Neuron (in vitro differentiated cells): ENCODE measurements at regions not wholly inside any gene's neighbourhood (a gene's known extent, or its start where the extent isn't known, plus 50 kb on each side); places are given as distances from the start of the nearest gene placed in this dataset.

Experiments used
- H2AFZ ChIP-seq: one replicate; pipeline ENCODE4 v1.6.1; 2013; ENCODE audit warnings: low read depth, mild to moderate bottlenecking, inconsistent platforms, low read length, moderate library complexity
- H3K27me3 ChIP-seq: one replicate; pipeline ENCODE4 v1.6.1; 2013; ENCODE audit warnings: low read length; ENCODE audit not compliant: insufficient read depth
- H3K36me3 ChIP-seq: one replicate; pipeline ENCODE4 v1.6.1; 2013; ENCODE audit warnings: low read length; ENCODE audit not compliant: insufficient read depth
- H3K4me1 ChIP-seq: one replicate; pipeline ENCODE4 v1.6.1; 2013; ENCODE audit warnings: low read length; ENCODE audit not compliant: insufficient read depth
- H3K4me3 ChIP-seq: 2 replicates; pipeline ENCODE4 v1.5.1; 2013; ENCODE audit warnings: mild to moderate bottlenecking, low read length, moderate library complexity
- H3K9me3 ChIP-seq: one replicate; pipeline ENCODE4 v1.6.1; 2013; ENCODE audit warnings: low read length

DNA sequence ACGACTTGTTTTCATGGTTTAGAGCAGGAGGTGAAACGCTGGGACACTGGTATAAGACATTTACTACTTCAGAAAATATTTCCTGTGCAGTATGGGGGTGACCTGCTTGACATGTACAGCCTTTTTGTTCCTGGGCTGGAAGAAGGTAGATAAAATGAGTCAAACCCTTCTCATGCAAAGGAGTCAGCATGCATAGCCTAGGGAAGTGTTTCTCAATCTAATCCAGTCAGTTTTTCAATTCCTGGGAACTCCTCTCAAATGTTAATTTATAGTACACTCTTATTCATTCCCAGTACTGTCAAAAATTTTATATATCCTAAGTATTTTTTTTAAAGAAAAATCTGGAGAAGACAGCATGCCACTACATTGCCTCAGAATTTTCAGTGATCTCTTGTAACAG, 154.7 kb upstream of the GUCY1A2 start:
- H3K4me1 ChIP-seq: peaks cover 14% of the 10 kb centered on the region
- no peaks in the 10 kb centered on the region for H3K27me3 ChIP-seq
- no peaks in the 10 kb centered on the region for H3K36me3 ChIP-seq
- H3K9me3 ChIP-seq: no peaks in the 10 kb centered on the region
- H2AFZ ChIP-seq: peak overlapping the region; percentile 63
- no peak overlapping the region for H3K4me3 ChIP-seq

DNA sequence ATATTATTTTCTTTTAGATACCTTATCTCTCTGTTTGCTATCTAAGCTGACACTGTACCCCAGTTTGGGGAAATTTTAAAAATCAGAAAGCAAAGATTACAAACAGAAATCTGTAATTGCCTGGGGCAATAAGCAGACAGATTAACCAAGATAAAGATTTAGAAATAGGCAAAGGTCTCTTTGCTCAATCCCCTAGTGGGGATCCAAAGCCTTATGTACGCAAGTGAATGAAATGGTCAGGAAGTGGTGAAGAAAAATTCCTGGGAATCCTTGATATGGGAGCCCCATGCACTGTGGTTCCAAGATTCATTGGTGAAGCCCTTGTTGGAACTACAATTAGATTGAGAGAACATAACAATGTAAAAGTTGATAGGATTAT, 139.5 kb upstream of the GUCY1A2 start:
- Histone ChIP-seq H3K4me1 (peaks cover 6% of the 10 kb centered on the region), H3K27me3 (no peaks in the 10 kb centered on the region), H3K9me3 (no peaks in the 10 kb centered on the region), H3K36me3 (no peaks in the 10 kb centered on the region), H2AFZ (no peak overlapping the region), H3K4me3 (no peak overlapping the region)

DNA sequence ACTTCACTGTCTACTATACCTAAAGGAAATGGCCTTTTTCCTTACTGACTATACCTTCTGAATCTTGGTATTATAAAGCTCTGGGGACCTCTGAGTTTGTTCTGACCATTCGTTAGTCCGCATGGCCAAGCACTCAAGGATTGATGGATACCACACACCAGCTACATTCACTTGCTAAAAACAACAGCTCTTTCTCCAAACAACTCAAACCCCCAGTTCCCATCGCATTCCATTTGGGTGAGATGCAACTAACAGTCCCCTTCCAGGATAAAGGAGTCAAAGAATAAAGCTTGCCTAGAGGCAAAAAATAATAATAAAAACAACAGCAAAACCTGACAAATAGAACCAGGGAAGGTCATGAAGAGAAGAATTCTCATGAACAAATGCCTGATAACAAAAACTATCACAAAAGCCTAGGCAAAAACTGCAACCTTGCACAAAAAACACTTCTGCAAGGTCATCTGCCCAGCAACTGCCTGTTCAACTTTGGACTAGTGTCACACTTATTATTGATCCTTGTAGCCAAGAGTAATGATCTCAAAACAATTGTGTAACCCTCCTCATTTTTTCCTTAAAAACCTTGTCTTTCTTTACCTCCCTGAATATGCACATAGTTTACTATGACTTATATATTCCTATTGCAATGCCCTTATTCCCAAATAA, 139.0 kb upstream of the GUCY1A2 start:
- Histone ChIP-seq H3K27me3 (no peaks in the 10 kb centered on the region), H3K9me3 (no peaks in the 10 kb centered on the region), H3K4me3 (no peak overlapping the region)

DNA sequence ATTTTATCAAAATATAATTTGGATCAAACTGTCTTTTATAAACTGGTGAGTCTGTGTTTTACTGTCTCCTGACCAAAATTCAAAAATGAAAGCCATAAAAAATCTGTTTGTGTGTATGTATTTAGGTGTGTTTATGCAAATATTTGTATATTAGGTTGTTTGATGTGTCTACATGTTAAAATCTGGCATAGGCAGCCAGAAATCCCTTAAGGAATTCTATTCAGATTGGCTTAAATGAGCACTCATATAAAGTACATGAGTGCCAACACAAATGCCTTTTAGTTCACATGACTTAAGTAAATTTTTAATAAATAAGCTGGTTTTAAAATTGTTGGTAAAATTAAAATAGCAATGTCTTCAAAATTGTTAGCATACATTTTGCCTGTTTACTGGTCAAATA, 133.3 kb upstream of the GUCY1A2 start:
- Histone ChIP-seq H3K4me3 (no peak overlapping the region), H2AFZ (no peak overlapping the region), H3K27me3 (no peaks in the 10 kb centered on the region), H3K36me3 (no peaks in the 10 kb centered on the region), H3K4me1 (no peaks in the 10 kb centered on the region), H3K9me3 (no peaks in the 10 kb centered on the region)

More for the DNA sequence above, 139.0 kb upstream of the GUCY1A2 start:
- H3K4me1 ChIP-seq: peaks cover 6% of the 10 kb centered on the region
- H2AFZ ChIP-seq: no peak overlapping the region
- no peaks in the 10 kb centered on the region for H3K36me3 ChIP-seq

DNA sequence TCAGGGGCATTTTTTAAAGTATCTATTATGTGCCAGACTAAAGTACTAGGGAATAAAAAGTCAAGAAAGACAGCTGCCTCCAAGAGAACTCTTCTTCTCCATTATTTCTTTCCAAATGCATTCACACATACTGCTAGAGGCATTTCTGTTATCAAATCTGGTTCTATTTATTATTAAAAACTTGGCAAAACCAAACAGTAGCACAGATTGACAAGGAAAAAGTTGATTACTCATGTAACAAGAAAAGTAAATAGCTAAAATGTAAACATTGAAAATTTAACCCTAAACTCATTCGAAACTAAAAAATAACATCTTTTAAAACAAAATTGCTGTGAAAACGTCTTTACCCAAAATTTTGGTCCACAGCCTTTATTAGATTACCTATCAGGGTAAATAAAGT, 132.9 kb upstream of the GUCY1A2 start:
- Histone ChIP-seq H2AFZ (no peak overlapping the region), H3K4me3 (no peak overlapping the region), H3K36me3 (no peaks in the 10 kb centered on the region), H3K9me3 (no peaks in the 10 kb centered on the region), H3K4me1 (no peaks in the 10 kb centered on the region), H3K27me3 (no peaks in the 10 kb centered on the region)

DNA sequence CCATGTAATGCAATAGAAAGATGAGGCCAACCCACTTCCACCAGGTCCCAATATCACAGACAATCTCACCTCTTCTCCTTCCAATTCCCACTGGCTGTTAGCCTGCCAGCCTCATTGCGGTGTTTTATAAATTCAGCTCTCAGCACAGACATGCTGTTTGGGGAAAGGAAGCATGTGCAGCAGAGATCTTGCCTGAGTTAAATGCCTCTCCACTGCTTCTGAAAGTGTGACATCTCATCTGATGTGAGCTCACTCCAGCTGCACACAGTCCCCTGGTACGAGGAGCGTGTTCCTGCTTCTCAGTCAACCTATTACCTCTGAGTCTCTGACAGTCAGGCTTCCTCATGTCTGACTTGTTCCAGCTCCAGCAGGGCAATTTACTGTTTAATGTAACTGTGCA, 122.7 kb upstream of the GUCY1A2 start:
- H3K36me3 ChIP-seq: no peaks in the 10 kb centered on the region
- no peak overlapping the region for H3K4me3 ChIP-seq
- H2AFZ ChIP-seq: no peak overlapping the region
- no peaks in the 10 kb centered on the region for H3K4me1 ChIP-seq
- no peaks in the 10 kb centered on the region for H3K9me3 ChIP-seq
- H3K27me3 ChIP-seq: no peaks in the 10 kb centered on the region

DNA sequence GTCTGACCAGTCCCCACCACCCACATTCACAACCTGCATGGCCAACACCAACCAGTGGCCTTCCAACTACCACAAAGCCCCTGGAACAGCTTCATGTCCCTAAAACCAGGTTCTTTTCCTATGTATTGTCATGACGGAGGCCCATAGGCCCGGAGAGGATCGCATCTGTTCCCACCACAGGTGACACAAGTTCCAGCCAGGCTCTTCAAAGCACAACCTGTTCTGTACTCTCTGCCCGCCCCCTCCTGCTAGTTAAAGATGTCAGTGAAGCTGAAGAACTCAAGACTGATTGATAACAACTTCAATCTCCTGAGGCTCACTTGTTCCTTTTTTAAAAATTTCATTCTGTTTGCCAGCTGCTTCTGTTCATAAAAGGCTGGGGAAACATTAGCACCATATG, 121.1 kb upstream of the GUCY1A2 start:
- no peaks in the 10 kb centered on the region for H3K4me1 ChIP-seq
- H2AFZ ChIP-seq: no peak overlapping the region
- no peaks in the 10 kb centered on the region for H3K27me3 ChIP-seq
- no peaks in the 10 kb centered on the region for H3K9me3 ChIP-seq
- no peak overlapping the region for H3K4me3 ChIP-seq
- no peaks in the 10 kb centered on the region for H3K36me3 ChIP-seq

DNA sequence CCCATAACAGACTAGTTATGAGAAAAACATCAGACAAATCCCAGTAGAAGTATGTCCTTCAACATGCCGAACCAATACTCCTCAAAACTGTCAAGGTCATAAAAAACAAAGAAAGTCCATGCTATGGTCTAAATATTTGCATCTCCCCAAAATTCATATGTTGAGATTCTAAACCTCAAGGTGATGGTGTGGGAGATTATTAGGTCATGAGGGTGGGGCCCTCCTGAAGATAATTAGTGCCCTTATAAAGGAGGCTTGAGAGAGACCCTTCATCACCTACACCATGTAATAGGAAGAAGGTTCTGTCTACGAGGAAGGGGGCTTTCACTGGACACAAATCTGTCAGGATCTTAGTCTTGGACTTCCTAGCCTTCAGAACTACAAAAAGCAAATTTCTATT, 118.6 kb upstream of the GUCY1A2 start:
- H3K27me3 ChIP-seq: no peaks in the 10 kb centered on the region
- no peak overlapping the region for H2AFZ ChIP-seq
- no peaks in the 10 kb centered on the region for H3K9me3 ChIP-seq
- no peak overlapping the region for H3K4me3 ChIP-seq
- H3K4me1 ChIP-seq: no peaks in the 10 kb centered on the region
- H3K36me3 ChIP-seq: no peaks in the 10 kb centered on the region

DNA sequence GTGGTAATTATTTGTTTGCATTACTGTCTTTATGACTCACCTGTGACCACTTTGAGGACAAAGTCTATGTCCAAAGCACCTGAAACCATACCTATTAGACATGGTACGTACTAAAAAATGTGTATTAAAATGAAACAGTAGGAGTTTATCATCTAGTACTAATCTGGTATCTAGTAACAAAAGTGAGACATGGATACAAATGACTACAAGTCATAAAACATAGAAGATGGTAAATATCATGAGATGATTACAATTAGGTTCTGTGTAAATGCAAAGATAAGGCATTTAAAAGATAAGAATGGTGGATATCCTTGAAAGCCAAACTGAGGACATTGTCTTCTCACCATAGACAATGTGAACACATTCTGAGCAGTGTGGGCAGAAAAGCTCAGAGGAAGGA, 113.5 kb upstream of the GUCY1A2 start:
- Histone ChIP-seq H3K4me1 (no peaks in the 10 kb centered on the region), H3K4me3 (no peak overlapping the region), H3K9me3 (no peaks in the 10 kb centered on the region), H3K36me3 (no peaks in the 10 kb centered on the region), H3K27me3 (no peaks in the 10 kb centered on the region), H2AFZ (no peak overlapping the region)

DNA sequence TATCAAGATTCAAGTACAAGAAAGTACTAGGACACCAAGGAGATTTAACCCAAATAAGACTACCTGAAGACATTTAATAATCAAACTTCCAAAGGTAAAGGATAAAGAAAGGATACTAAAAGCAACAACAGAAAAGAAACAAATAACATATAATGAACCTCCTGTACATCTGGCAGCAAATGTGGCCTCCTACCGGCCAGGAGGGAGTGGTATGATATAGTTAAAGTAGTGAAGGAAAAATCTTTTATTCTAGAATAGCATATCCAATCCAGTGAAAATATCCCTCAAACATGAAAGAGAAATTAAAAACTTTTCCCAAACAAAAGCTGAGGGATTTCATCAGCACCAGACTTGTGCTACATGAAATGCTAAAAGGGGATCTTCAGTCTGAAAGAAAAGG, 104.7 kb upstream of the GUCY1A2 start:
- no peaks in the 10 kb centered on the region for H3K36me3 ChIP-seq
- no peaks in the 10 kb centered on the region for H3K27me3 ChIP-seq
- no peak overlapping the region for H3K4me3 ChIP-seq
- H3K9me3 ChIP-seq: no peaks in the 10 kb centered on the region
- no peaks in the 10 kb centered on the region for H3K4me1 ChIP-seq
- no peak overlapping the region for H2AFZ ChIP-seq

DNA sequence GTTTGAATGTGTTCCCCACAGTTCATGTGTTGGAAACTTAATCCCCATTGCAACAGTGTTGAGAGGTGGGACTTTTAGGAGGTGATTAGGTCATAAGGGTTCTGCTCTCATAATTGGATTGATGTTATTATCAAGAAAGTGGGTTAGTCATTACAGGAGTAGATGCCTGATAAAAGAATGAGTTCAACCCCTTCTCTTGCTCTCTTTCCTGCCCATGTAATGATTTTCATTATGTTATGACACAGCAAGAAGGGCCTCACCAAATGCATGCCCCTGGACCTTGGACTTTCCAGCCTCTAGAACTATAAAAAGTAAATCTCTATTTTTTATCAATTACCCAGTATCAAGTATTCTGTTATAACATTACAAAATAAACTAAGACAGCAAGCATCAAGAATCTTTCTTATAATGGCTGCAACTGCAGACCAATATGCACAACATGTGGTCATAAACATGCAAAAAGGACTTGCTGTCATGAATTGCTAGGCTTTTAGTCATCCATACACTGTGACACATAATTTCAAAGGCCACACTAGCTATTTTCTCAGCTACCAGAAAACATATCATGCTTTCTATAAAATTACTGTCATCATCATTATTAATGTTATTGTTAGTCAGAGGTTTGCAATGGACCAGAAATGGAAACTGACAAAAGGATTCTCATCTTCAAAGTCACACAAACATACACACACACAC, 99.9 kb upstream of the GUCY1A2 start:
- Histone ChIP-seq H3K27me3 (no peaks in the 10 kb centered on the region), H3K9me3 (no peaks in the 10 kb centered on the region), H3K36me3 (no peaks in the 10 kb centered on the region), H2AFZ (no peak overlapping the region), H3K4me3 (no peak overlapping the region), H3K4me1 (peaks cover 5% of the 10 kb centered on the region)

DNA sequence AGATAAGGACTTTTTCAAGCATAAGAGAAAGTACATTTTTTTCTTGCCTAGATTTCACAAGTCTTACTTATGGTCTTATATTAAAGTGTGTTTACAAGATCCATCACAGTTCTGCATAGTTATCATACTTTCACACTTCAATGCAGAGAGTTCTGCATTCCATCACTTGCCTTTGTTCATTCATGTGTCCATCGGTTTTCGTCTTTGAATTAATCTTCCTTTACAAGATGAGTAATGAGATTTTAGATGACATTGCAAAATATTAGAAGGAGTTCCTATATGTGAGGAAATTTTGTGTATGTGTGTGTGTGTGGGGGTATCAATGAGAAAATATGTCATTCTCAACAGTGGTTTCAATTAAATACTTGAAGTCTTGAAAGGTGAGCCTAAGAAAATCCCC, 98.1 kb upstream of the GUCY1A2 start:
- no peak overlapping the region for H3K4me3 ChIP-seq
- peaks cover 5% of the 10 kb centered on the region for H3K4me1 ChIP-seq
- no peaks in the 10 kb centered on the region for H3K9me3 ChIP-seq
- H3K27me3 ChIP-seq: no peaks in the 10 kb centered on the region
- H3K36me3 ChIP-seq: no peaks in the 10 kb centered on the region
- no peak overlapping the region for H2AFZ ChIP-seq

DNA sequence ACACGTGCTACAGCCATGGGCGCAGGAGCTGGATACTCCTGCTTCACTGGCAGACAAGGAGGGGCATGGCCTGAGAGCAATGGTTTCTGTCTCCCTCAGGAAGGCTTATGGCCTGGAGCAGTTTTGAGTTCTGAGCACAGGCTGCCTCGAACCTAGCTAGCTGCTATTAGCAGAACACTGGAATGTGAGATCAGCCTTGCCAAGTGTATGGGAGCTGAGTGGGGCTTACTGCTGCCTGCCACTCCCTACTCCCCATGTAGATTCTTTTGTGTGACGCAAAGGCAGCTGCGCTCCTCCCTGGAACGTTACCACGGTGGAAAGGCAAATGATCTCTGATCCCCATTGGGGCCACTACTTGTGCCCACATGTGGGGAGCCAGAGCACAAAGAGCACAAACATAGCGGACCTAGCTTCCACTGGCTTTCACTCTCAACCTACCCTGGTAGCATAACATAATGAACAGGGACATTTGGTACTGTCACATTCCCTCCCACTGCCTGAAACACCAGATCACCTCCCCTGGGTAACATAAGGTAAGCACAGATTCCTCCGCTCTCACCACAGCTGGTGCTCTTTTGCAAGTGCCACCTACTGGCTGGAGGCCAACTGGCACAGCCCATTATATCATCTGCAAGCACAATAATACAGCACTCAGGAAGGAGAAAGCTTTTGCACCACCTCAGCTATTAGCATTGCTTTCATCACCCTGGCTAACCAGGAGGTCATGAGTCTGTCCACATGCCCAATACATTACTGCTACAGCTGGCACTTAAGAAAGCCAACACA, 84.6 kb upstream of the GUCY1A2 start:
- no peaks in the 10 kb centered on the region for H3K36me3 ChIP-seq
- no peaks in the 10 kb centered on the region for H3K27me3 ChIP-seq
- no peak overlapping the region for H3K4me3 ChIP-seq
- H3K4me1 ChIP-seq: no peaks in the 10 kb centered on the region
- no peaks in the 10 kb centered on the region for H3K9me3 ChIP-seq
- no peak overlapping the region for H2AFZ ChIP-seq
